Upper lobe of right lung (tissue), 1 donor: ENCODE measurements at regions not wholly inside any gene's neighbourhood (a gene's known extent, or its start where the extent isn't known, plus 50 kb on each side); places are given as distances from the start of the nearest gene placed in this dataset.

Experiments
- ATAC-seq: fragments of 200-7000 bp; cut with Tn5 transposase; one replicate; pipeline ENCODE4 v1.9.1; 2020; ENCODE audit warnings: mild to moderate bottlenecking, moderate library complexity
- DNase-seq: peaks from one replicate; pipeline ENCODE4 v3.0.0-alpha.2; 2020
- H3K27ac ChIP-seq: fragments of 200-600 bp; one replicate; pipeline ENCODE4 v1.8.0; 2022
- H3K27me3 ChIP-seq: fragments of 200-600 bp; one replicate; pipeline ENCODE4 v1.8.0; 2022; ENCODE audit warnings: mild to moderate bottlenecking
- H3K36me3 ChIP-seq: fragments of 200-600 bp; one replicate; pipeline ENCODE4 v1.8.0; 2022
- H3K4me1 ChIP-seq: fragments of 200-600 bp; one replicate; pipeline ENCODE4 v1.8.0; 2022
- H3K4me3 ChIP-seq: fragments of 200-600 bp; one replicate; pipeline ENCODE4 v1.8.0; 2022; ENCODE audit warnings: mild to moderate bottlenecking
- H3K9me3 ChIP-seq: fragments of 200-600 bp; one replicate; pipeline ENCODE4 v1.8.0; 2022
- CTCF ChIP-seq: fragments of 200-600 bp; IDR thresholded peaks from one replicate; pipeline ENCODE4 v1.8.0; 2022; ENCODE audit warnings: antibody characterized with exemption
- intact Hi-C: fragments of 100-400 bp; cut with DNase I; formaldehyde crosslinking; loops from one replicate; pipeline ENCODE4 v1.11.0; 2022
- donor health status: DM: no; HTN: yes; CAD: no; lungs with severe emphysema.

GRCh38 chr6:21478883-21479539 lies 114.5 kb upstream of the SOX4 start:
- Histone ChIP-seq H3K9me3 (no peaks in the 10 kb centered on the region), H3K36me3 (no peaks in the 10 kb centered on the region), H3K27me3 (no peaks in the 10 kb centered on the region), H3K27ac (no peak overlapping the region), H3K4me3 (peak overlapping the region; percentile 9), H3K4me1 (peaks cover 2% of the 10 kb centered on the region)
- intact Hi-C loops: no loop called here
- TF ChIP-seq CTCF: no peak
- ATAC-seq (no peak), DNase-seq (no peak)

GRCh38 chr6:21486115-21486514 lies 107.4 kb upstream of the SOX4 start:
- Histone ChIP-seq H3K36me3 (no peaks in the 10 kb centered on the region), H3K9me3 (no peaks in the 10 kb centered on the region), H3K4me3 (no peak overlapping the region), H3K4me1 (no peaks in the 10 kb centered on the region), H3K27me3 (no peaks in the 10 kb centered on the region), H3K27ac (no peak overlapping the region)
- no peak for ATAC-seq
- no peak for TF ChIP-seq CTCF
- DNase-seq: no peak
- intact Hi-C loops: no loop called here

GRCh38 chr6:21489826-21490225 lies 103.7 kb upstream of the SOX4 start:
- no peak for TF ChIP-seq CTCF
- intact Hi-C loops: no loop called here
- Histone ChIP-seq H3K36me3 (no peaks in the 10 kb centered on the region), H3K27ac (no peak overlapping the region), H3K4me3 (no peak overlapping the region), H3K9me3 (no peaks in the 10 kb centered on the region), H3K27me3 (no peaks in the 10 kb centered on the region), H3K4me1 (no peaks in the 10 kb centered on the region)
- no peak for DNase-seq
- no peak for ATAC-seq

GRCh38 chr6:21491955-21492354 lies 101.6 kb upstream of the SOX4 start:
- H3K36me3 ChIP-seq: no peaks in the 10 kb centered on the region
- DNase-seq: no peak
- TF ChIP-seq CTCF: no peak
- no peak for ATAC-seq
- no peaks in the 10 kb centered on the region for H3K4me1 ChIP-seq
- no peaks in the 10 kb centered on the region for H3K27me3 ChIP-seq
- no peak overlapping the region for H3K4me3 ChIP-seq
- no peaks in the 10 kb centered on the region for H3K9me3 ChIP-seq
- intact Hi-C loops: no loop called here
- no peak overlapping the region for H3K27ac ChIP-seq

GRCh38 chr6:21494505-21494904 lies 99.0 kb upstream of the SOX4 start:
- no peaks in the 10 kb centered on the region for H3K27me3 ChIP-seq
- H3K36me3 ChIP-seq: no peaks in the 10 kb centered on the region
- no peak for ATAC-seq
- intact Hi-C loops: no loop called here
- H3K27ac ChIP-seq: no peak overlapping the region
- no peak overlapping the region for H3K4me3 ChIP-seq
- no peaks in the 10 kb centered on the region for H3K4me1 ChIP-seq
- no peak for TF ChIP-seq CTCF
- H3K9me3 ChIP-seq: no peaks in the 10 kb centered on the region
- no peak for DNase-seq

- no peak for TF ChIP-seq CTCF
Measured at GRCh38 chr6:21496196-21496595, 97.4 kb upstream of the SOX4 start.

More at GRCh38 chr6:21496196-21496595, 97.4 kb upstream of the SOX4 start:
- Histone ChIP-seq H3K4me3 (no peak overlapping the region), H3K27me3 (no peaks in the 10 kb centered on the region), H3K27ac (no peak overlapping the region), H3K9me3 (no peaks in the 10 kb centered on the region), H3K36me3 (no peaks in the 10 kb centered on the region), H3K4me1 (no peaks in the 10 kb centered on the region)
- no peak for ATAC-seq
- intact Hi-C loops: no loop called here
- no peak for DNase-seq
